ENCODE measurements at regions not wholly inside any gene's neighbourhood (a gene's known extent, or its start where the extent isn't known, plus 50 kb on each side); places are given as distances from the start of the nearest gene placed in this dataset.

DNA sequence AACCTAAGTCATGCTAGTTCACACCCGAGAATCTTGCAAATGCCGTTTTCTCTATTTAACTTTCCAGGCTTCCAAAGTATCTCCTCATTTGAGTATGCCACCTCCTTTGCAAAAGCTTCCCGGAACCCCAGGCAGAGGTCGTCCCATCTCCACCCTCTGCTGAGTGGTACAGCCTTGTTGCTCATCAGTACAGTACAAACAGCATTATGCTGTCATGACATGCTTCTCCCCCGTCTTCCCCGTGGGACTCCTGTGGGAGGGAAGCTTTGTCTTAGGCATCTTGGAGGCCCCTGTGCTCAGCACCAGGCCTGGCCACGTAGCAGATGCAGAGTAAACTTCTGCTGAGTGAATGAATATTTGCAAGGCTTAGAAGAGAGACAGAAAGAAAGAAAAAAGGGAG, 102.7 kb downstream of the CDCA7 start:
- no peak overlapping the region for H2AFZ ChIP-seq (ENCODE audit: low read length)
- H3K79me2 ChIP-seq (ENCODE audit: low read length): no peaks in the 10 kb centered on the region
- no peaks in the 10 kb centered on the region for H4K20me1 ChIP-seq (ENCODE audit: insufficient read depth, low read depth, low read length)
- no peak overlapping the region for H3K9ac ChIP-seq (ENCODE audit: low read length)
- no peaks in the 10 kb centered on the region for H3K36me3 ChIP-seq (ENCODE audit: insufficient read depth, low read length)
- no peaks in the 10 kb centered on the region for H3K9me3 ChIP-seq (ENCODE audit: low read length)
- no peak for DNase-seq
- H3K27me3 ChIP-seq (ENCODE audit: low read length): no peaks in the 10 kb centered on the region
- H3K4me1 ChIP-seq (ENCODE audit: low read length): no peaks in the 10 kb centered on the region
- H3K9me2 ChIP-seq (replicated peaks; ENCODE audit: insufficient read depth, low read length): no peaks in the 10 kb centered on the region
- no peak overlapping the region for H3K27ac ChIP-seq (ENCODE audit: low read length)
- no peak overlapping the region for H3K4me3 ChIP-seq (ENCODE audit: low read length)
- no peak overlapping the region for H3K4me2 ChIP-seq (ENCODE audit: low read depth, low read length, poor library complexity, severe bottlenecking)

- Histone ChIP-seq H2AFZ (ENCODE audit: low read length) (no peak overlapping the region), H4K20me1 (ENCODE audit: insufficient read depth, low read depth, low read length) (no peaks in the 10 kb centered on the region), H3K9ac (ENCODE audit: low read length) (no peak overlapping the region), H3K79me2 (ENCODE audit: low read length) (no peaks in the 10 kb centered on the region), H3K36me3 (ENCODE audit: insufficient read depth, low read length) (no peaks in the 10 kb centered on the region), H3K4me1 (ENCODE audit: low read length) (no peaks in the 10 kb centered on the region), H3K27ac (ENCODE audit: low read length) (no peak overlapping the region), H3K4me3 (ENCODE audit: low read length) (no peak overlapping the region), H3K9me2 (replicated peaks; ENCODE audit: insufficient read depth, low read length) (no peaks in the 10 kb centered on the region), H3K9me3 (ENCODE audit: low read length) (no peaks in the 10 kb centered on the region), H3K27me3 (ENCODE audit: low read length) (no peaks in the 10 kb centered on the region), H3K4me2 (ENCODE audit: low read depth, low read length, poor library complexity, severe bottlenecking) (no peak overlapping the region)
- DNase-seq: no peak
These were observed 104.5 kb downstream of the CDCA7 start for GRCh38 chr2:173458991-173459780.

DNA sequence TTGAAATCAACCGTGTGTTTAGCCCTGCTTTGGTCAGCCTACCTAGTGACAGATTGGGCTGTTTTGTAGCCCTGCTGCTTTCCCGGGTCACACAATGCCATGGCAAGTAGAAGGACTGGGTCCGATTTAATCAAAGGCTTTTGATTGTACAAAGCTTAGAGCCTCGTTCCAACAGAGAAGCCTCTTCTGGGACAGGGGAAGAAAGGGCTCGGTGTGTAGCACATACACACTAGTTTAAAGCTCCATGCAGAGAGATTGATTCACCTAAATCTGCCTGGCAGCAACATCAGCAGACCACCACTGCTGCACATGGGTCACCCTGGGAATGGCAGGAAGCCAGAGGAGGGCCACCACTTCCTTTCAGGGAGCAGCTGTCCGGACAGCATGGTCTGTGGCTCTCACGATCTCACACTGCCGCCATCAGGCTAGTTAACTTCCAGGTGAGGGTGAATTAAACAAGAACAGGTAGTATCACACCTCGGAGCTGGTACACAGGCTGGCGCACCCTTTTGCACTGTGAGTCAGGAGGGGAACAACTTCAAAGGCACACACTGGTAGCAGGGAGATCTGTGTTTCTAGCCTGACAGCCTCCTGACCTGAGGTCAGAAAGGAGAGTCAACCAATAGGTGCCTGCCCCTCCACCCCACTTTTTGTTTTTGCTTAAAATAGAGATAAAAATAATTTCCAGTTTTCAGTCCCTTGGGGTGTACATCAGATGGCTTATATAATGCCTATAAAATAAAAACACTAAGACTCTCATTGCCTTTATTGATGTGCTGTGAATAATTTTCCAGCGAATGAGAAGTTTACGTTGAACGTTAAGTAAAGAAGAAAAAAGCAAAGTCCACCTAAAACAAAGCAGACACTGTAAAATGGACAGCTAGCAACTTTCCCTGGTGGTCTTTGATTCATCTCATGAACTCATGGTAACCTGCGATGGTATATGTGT, 108.5 kb downstream of the CDCA7 start:
- no peaks in the 10 kb centered on the region for H3K27me3 ChIP-seq (ENCODE audit: low read length)
- no peaks in the 10 kb centered on the region for H3K9me2 ChIP-seq (replicated peaks; ENCODE audit: insufficient read depth, low read length)
- H3K27ac ChIP-seq (ENCODE audit: low read length): no peak overlapping the region
- H3K4me3 ChIP-seq (ENCODE audit: low read length): no peak overlapping the region
- no peaks in the 10 kb centered on the region for H3K4me1 ChIP-seq (ENCODE audit: low read length)
- no peaks in the 10 kb centered on the region for H3K79me2 ChIP-seq (ENCODE audit: low read length)
- H2AFZ ChIP-seq (ENCODE audit: low read length): no peak overlapping the region
- no peak for DNase-seq
- no peaks in the 10 kb centered on the region for H4K20me1 ChIP-seq (ENCODE audit: insufficient read depth, low read depth, low read length)
- no peaks in the 10 kb centered on the region for H3K36me3 ChIP-seq (ENCODE audit: insufficient read depth, low read length)
- no peak overlapping the region for H3K4me2 ChIP-seq (ENCODE audit: low read depth, low read length, poor library complexity, severe bottlenecking)
- H3K9ac ChIP-seq (ENCODE audit: low read length): no peak overlapping the region
- H3K9me3 ChIP-seq (ENCODE audit: low read length): no peaks in the 10 kb centered on the region

DNA sequence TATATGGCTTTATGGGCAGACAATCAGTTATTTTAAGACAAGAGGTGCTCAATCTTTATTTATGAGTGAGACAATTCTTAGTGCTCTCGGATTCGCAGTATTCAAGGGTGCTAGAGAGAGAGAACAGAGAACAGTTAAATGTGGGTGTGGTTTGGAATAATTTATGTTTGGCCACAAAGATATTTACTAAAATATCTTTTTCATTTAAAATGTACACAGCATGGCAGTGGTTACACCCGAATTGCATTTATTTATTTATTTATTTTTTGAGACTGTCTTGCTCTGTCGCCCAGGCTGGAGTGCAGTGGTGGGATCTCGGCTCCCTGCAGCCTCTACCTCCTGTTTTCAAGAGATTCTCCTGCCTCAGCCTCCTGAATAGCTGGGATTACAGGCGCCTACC, 109.2 kb downstream of the CDCA7 start:
- Histone ChIP-seq H3K27ac (ENCODE audit: low read length) (no peak overlapping the region), H3K9me3 (ENCODE audit: low read length) (no peaks in the 10 kb centered on the region), H3K4me1 (ENCODE audit: low read length) (no peaks in the 10 kb centered on the region), H3K4me2 (ENCODE audit: low read depth, low read length, poor library complexity, severe bottlenecking) (no peak overlapping the region), H3K4me3 (ENCODE audit: low read length) (no peak overlapping the region), H2AFZ (ENCODE audit: low read length) (no peak overlapping the region), H3K9me2 (replicated peaks; ENCODE audit: insufficient read depth, low read length) (no peaks in the 10 kb centered on the region), H3K27me3 (ENCODE audit: low read length) (no peaks in the 10 kb centered on the region), H4K20me1 (ENCODE audit: insufficient read depth, low read depth, low read length) (no peaks in the 10 kb centered on the region), H3K9ac (ENCODE audit: low read length) (no peak overlapping the region), H3K36me3 (ENCODE audit: insufficient read depth, low read length) (no peaks in the 10 kb centered on the region), H3K79me2 (ENCODE audit: low read length) (no peaks in the 10 kb centered on the region)
- no peak for DNase-seq

DNA sequence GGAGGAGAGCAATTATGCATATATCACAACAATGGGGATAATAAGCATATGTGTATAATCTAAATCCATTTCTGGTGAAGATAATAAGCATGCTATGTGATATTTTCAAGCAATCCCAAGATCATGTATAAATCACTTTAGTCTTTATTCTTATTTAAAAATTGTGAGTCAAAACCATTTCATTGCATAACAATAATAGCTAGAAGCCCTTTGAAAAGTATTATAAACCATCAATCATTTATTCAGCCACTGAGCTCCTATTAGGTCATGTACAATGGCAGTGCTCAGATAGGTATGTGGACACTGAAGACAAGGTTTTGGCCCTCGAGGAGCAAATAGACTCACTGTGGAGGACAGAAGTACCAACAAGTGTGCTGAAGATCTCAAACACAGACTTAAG, 113.1 kb downstream of the CDCA7 start:
- Histone ChIP-seq H3K9ac (ENCODE audit: low read length) (no peak overlapping the region), H4K20me1 (ENCODE audit: insufficient read depth, low read depth, low read length) (no peaks in the 10 kb centered on the region), H2AFZ (ENCODE audit: low read length) (no peak overlapping the region), H3K27ac (ENCODE audit: low read length) (no peak overlapping the region), H3K4me1 (ENCODE audit: low read length) (no peaks in the 10 kb centered on the region), H3K27me3 (ENCODE audit: low read length) (no peaks in the 10 kb centered on the region), H3K9me3 (ENCODE audit: low read length) (no peaks in the 10 kb centered on the region), H3K79me2 (ENCODE audit: low read length) (no peaks in the 10 kb centered on the region), H3K36me3 (ENCODE audit: insufficient read depth, low read length) (no peaks in the 10 kb centered on the region), H3K4me2 (ENCODE audit: low read depth, low read length, poor library complexity, severe bottlenecking) (no peak overlapping the region), H3K9me2 (replicated peaks; ENCODE audit: insufficient read depth, low read length) (no peaks in the 10 kb centered on the region), H3K4me3 (ENCODE audit: low read length) (no peak overlapping the region)
- no peak for DNase-seq

- Histone ChIP-seq H3K27ac (ENCODE audit: low read length) (no peak overlapping the region), H3K36me3 (ENCODE audit: insufficient read depth, low read length) (no peaks in the 10 kb centered on the region), H3K79me2 (ENCODE audit: low read length) (no peaks in the 10 kb centered on the region), H3K9ac (ENCODE audit: low read length) (no peak overlapping the region), H3K9me2 (replicated peaks; ENCODE audit: insufficient read depth, low read length) (no peaks in the 10 kb centered on the region), H2AFZ (ENCODE audit: low read length) (no peak overlapping the region), H3K4me2 (ENCODE audit: low read depth, low read length, poor library complexity, severe bottlenecking) (no peak overlapping the region), H4K20me1 (ENCODE audit: insufficient read depth, low read depth, low read length) (no peaks in the 10 kb centered on the region), H3K4me3 (ENCODE audit: low read length) (no peak overlapping the region), H3K4me1 (ENCODE audit: low read length) (no peaks in the 10 kb centered on the region), H3K27me3 (ENCODE audit: low read length) (no peaks in the 10 kb centered on the region), H3K9me3 (ENCODE audit: low read length) (no peaks in the 10 kb centered on the region)
- no peak for DNase-seq
These were observed 113.7 kb downstream of the CDCA7 start for GRCh38 chr2:173468266-173468793.

DNA sequence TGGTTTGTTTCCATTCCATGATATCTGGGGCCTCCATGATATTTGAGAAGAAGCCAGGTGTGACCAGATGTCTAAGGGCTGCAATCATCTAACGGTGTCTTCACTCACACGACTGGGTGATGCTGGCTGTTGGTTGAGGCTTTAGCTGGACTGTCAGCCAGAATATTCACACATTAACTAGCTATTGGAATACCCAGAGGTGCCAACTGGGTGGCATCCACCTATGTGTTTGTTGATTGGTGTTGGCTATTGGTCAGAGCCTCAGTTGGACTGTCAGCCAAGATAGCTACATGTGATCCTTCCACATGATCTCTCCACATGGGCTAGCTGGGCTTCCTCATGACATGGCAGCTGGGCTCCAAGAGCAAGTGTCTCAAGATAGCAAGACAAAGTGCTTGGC, 117.4 kb downstream of the CDCA7 start:
- H3K9me2 ChIP-seq (replicated peaks; ENCODE audit: insufficient read depth, low read length): no peaks in the 10 kb centered on the region
- H3K79me2 ChIP-seq (ENCODE audit: low read length): no peaks in the 10 kb centered on the region
- no peak overlapping the region for H3K4me2 ChIP-seq (ENCODE audit: low read depth, low read length, poor library complexity, severe bottlenecking)
- H4K20me1 ChIP-seq (ENCODE audit: insufficient read depth, low read depth, low read length): no peaks in the 10 kb centered on the region
- H3K4me1 ChIP-seq (ENCODE audit: low read length): no peaks in the 10 kb centered on the region
- no peak overlapping the region for H3K27ac ChIP-seq (ENCODE audit: low read length)
- no peak overlapping the region for H3K9ac ChIP-seq (ENCODE audit: low read length)
- no peak overlapping the region for H3K4me3 ChIP-seq (ENCODE audit: low read length)
- no peak for DNase-seq
- H2AFZ ChIP-seq (ENCODE audit: low read length): no peak overlapping the region
- no peaks in the 10 kb centered on the region for H3K9me3 ChIP-seq (ENCODE audit: low read length)
- H3K36me3 ChIP-seq (ENCODE audit: insufficient read depth, low read length): no peaks in the 10 kb centered on the region
- no peaks in the 10 kb centered on the region for H3K27me3 ChIP-seq (ENCODE audit: low read length)

- no peak overlapping the region for H3K4me2 ChIP-seq (ENCODE audit: low read depth, low read length, poor library complexity, severe bottlenecking)
These were observed 128.5 kb downstream of the CDCA7 start for GRCh38 chr2:173483137-173483536.

More at GRCh38 chr2:173483137-173483536, 128.5 kb downstream of the CDCA7 start:
- DNase-seq: no peak
- H3K9me3 ChIP-seq (ENCODE audit: low read length): no peaks in the 10 kb centered on the region
- H3K4me1 ChIP-seq (ENCODE audit: low read length): no peaks in the 10 kb centered on the region
- H2AFZ ChIP-seq (ENCODE audit: low read length): no peak overlapping the region
- no peak overlapping the region for H3K27ac ChIP-seq (ENCODE audit: low read length)
- no peak overlapping the region for H3K9ac ChIP-seq (ENCODE audit: low read length)
- H3K4me3 ChIP-seq (ENCODE audit: low read length): no peak overlapping the region
- H3K27me3 ChIP-seq (ENCODE audit: low read length): no peaks in the 10 kb centered on the region
- no peaks in the 10 kb centered on the region for H3K79me2 ChIP-seq (ENCODE audit: low read length)
- H3K36me3 ChIP-seq (ENCODE audit: insufficient read depth, low read length): no peaks in the 10 kb centered on the region
- H4K20me1 ChIP-seq (ENCODE audit: insufficient read depth, low read depth, low read length): no peaks in the 10 kb centered on the region
- H3K9me2 ChIP-seq (replicated peaks; ENCODE audit: insufficient read depth, low read length): no peaks in the 10 kb centered on the region

Measured in Karpas-422 (cell line).